ENCODE measurements at regions not wholly inside any gene's neighbourhood (a gene's known extent, or its start where the extent isn't known, plus 50 kb on each side); places are given as distances from the start of the nearest gene placed in this dataset.

DNA sequence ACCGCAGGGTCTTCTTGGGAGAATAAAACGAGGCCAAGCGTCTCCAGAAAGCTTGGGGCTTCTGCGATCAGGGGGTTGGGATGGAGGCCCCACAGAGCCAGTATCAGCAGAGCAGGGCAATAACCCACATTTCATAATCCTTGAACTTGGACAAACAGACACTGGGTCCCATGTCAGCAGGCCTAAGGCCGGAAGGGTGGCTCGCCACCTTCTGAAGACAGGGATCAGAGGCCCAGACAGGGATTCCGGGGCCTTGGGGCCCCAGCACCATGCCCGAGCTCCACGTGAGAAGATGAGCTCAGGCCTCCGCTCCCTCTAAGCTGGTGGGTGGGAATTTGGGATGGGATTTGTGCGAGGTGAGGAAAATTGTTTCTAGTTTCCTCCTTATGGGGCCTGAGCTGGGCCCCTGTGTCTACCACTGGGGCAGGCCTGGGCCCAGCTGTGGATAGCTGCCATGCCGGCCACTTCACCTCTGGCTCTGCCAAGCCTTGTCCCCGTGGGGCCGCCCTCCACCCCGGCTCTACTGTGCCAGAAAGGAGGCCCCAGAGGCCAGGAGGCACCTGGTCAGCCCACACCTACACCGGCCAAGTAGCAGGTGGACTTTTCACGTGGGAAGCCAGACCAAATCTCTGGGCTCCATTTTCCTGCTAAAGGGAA, 67.2 kb upstream of the DLK1 start:
- DNase-seq = no peak

DNA sequence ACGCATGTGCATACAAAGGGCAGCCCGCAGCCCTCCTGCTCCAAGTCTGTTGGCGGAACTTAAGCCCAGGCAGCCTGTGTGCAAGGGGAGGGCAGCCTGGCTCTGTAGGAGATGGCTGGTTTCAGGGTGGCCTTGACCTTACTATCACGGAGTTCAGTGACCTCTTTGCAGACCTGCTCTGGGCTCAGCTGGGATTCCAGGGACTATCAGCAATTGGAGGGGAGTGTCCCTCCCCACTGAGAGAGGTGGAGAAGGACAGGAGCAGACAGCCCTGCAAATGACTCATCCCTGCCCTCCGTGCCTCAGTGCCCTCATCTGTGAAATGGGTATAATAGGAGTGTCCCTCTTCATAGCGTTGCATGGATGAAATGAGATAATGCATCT, 66.2 kb upstream of the DLK1 start:
- DNase-seq = no peak

DNA sequence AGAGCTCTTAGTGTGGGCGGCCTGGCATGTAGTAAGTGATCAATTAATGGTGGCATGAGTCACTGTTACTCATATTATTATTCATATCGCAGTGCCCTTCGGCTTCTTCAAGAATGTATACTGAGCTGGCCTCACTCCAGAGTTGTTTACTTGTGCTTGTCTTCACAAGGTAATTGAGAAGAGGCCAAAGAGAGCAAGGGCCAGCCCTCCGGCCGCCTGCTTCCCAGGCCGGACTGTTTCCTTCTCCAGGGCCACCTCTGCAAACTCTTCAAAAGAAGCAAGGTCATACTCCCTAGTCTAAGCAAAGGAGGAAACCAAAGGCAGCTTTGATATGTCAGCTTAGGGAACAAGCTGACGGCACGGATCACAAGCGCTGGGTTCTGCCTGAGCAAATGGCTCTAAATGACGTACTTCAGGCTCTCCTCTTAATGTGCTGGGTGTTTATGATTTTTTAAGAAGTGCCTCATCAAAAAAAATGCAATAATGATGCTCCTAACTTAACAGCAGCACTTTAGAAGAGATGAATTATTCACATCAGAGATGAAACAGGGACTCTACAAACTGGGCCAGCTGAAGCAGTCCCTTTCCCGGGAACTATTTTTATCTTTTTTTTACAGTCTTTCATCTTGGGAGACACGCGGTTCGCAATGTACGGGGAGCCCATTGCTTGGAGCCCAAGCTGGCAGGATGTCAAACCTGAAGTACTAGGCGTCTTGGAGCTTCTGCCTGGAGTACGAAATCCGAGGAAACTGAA, 65.6 kb upstream of the DLK1 start:
- DNase-seq = no peak

DNA sequence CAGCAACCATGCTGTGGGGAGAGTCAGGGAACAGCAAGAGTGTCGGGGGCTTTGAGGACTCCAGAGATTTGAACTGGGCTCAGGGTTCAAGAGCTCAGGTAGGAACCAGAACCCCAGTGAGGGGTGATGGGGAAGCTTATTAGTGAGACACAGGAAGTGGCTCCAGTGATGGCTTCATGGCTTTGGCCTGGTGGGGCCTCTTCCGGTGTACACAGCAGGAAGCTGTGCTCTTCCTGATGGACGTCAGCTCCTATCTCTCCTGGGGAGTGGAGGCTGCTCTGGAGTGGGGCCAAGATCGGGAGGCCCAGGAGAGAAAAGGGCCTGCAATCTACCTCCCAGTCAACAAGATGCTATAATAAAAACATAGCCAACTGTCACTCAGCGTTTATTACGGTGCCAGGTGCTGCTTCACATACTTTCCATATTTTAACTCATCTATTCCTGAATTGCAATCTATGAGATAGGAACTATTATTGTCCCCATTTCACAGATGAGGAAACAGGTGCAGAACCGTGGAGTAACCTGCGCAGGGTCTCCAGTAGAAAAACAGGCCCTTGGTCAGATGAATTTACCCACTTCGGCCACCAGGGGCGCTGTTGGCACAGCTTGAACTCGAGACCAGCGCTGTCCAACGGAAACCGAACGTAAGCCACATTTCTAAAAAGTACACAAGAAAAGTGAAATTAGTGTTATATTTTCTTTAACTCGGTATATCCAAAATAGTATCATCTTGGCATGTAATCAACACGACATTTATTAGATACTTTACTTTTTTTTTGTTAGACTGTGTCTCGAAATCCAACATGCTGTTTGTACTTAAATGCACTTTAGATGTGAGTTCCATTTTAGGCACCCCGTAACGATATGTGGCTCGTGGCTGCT, 63.6 kb upstream of the DLK1 start:
- DNase-seq = no peak

DNA sequence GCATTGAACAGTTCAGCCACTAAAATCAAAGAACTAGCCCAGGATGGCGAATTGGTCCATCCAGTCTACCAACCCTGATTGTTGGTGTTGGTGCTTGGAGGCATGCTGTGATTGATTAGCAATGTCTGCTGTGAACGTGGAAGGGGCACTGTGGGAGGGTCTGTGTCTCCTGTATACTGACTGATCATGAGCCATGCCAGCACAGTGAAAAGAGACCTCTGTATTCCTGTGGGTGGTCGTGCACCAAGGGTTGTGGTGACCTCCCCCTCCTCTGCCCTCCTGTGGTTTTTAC, 63.0 kb upstream of the DLK1 start:
- DNase-seq = no peak

DNA sequence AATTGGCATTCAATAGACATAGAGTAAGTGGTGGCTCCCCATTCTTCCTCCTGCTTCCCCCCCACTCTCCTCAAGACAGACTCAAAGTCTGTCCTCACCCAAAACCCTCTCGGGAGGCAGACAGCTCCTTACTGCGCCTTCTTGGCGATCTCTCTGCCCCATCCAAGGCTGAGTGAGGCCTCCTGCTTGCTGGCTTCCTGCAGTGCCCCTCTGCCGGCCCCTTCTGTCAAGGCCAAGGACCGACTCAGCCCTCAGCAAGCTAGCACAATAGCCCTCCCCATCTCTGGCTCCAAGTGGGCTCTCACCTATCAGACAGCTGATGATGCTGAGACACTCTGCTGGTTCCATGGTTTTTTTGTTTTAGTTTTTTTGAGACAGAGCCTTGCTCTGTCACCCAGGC, 62.5 kb upstream of the DLK1 start:
- no peak for DNase-seq

DNA sequence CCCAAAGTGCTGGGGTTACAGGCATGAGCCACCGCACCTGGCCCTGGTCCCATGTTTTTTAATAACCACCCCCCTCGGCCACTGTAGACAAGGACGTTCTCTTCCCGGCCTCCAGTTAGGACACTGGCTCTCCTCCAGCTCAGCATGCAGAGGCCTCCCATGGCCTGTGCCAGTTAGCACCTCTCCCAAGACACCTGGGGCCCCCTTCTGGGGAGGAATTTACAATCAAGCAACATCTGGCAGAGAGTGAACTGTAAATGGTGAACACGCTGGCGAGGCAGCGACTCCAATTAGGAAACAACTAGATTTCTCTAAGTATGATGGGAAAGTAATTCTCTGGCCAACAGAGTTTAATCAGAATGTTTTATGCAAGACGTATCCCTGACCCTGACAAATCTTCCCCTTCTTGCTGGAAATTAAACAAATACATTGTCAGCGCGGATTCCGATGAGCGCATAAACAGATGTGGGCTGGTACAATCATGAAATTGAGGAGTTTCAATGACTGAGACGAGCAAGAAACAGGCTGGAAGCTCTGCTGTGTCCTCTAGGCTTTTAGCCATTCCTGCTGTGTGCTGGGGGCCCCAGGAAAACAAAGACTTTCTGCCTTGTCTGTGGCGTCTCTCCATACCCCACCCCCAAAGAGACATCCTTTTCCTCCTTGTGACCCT, 61.7 kb upstream of the DLK1 start:
- DNase-seq = no peak

DNA sequence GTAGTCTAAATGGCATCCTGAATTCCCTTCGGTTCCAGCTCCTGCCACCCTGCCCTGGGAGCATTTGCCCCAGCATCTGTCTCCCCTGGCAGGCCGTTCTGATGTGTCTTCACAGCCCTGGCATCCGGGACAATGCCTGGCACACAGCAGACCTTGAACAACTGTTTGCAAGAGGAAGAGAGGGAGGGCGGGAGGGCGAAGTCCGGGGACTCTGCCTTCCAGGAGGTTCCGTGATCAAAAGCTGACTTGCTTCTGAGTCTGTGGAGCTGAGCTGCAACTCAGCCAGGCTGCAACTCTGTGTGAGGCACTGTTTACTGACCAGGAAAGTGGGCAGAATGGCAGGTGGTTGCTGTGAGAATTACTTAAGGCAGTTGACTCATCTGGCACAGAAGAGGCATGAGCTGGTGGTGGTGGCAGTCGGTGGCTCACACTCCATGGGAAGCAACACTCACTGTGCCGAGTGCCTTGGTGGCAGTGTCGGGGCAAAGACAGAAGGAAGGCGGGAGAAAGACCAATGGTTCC, 61.1 kb upstream of the DLK1 start:
- no peak for DNase-seq

DNA sequence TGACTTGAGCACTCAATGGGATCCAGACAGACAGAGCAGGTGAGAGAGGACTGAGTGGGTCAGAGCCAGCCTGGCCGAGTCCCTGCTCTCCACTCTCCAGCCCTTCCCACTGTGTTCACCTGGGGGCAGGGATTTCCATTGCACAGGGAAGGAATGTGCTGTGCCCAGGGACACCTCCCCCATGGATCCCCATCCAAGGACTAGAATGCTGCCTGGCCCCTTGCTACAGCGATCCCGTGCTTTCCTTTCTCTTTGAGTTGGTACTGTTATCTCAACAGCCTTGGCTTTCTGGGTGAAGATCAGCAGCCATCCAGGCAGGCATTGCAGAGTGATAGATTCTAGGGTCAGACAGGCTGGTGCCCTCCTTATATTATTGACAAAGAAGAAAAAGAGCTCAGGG, 60.3 kb upstream of the DLK1 start:
- DNase-seq = no peak

DNA sequence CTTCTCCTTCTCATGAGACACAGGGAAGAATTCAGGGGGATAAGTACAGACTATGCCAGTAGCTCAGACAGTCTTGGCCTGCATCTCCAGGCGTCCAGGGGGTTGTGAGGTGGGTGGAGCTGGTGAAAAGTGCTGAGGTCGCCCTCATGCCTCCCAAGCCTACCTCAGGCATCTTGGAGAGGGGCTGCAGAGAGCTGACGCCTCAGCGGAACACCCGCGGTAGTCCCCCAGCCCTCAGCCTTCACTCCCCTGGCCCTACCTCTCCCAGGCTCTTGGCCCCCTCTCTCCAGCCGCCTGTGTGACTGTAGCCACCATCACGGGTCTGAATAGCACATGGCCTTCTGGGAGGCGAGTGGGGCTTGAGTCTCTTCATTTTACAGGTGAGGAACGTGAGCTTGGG, 59.8 kb upstream of the DLK1 start:
- DNase-seq = no peak

DNA sequence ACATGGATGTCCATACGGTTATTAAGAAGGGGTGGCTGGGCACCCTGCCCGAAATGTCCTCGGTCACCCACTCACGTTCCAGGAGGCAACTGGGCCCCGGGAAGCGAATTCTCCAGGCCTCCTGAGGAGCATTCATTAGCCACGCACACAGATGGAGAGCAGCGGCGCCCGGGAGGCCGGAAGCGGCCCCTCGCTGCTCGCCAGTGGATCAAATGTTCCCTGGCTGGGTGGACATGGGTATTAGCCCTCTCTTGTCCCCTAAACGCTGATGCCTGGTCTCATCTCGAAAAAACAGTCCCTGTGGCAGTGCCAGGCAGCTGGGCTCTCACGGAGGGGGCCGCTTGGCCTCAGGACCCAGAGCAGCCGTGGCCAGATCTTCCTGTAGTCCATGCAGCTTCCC, 59.0 kb upstream of the DLK1 start:
- no peak for DNase-seq

DNA sequence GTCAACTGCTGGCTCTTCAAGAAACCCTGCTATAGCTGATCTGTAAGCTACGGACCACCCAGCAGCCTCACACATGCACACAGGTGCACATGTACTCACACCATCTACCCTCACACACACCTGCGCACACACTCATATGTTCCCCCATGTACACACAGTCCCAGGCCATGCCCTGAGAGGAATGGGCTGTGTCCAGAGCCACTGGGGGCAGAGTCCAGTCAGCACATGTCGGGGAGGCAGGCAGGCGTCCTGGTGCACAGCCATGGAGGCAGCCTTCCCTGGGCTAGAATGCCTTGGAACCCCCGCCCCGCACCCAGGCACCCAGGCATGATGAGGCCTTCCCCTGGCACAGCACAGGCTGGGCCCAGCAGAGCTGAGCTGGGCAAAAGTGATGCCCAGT, 58.3 kb upstream of the DLK1 start:
- no peak for DNase-seq

DNA sequence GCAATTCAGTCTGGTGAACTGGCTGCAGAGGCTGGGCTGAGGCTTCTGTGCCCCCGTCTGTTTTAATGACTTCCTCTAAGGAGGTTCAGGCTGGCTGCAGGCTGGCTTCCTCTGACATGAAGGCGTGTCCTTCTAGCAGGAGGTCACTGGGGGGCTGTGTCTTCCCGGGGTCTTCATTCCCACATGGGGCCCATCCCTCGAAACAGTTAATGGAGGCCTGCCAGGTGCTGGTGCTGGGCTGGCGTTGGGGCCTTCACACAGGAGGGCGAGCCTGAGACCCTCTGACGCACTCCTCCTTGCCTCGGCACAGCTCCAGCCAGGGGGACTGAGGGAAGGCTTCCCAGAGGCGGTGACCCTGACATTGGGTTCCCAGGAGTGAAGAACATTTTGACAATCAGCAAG, 57.7 kb upstream of the DLK1 start:
- no peak for DNase-seq

DNA sequence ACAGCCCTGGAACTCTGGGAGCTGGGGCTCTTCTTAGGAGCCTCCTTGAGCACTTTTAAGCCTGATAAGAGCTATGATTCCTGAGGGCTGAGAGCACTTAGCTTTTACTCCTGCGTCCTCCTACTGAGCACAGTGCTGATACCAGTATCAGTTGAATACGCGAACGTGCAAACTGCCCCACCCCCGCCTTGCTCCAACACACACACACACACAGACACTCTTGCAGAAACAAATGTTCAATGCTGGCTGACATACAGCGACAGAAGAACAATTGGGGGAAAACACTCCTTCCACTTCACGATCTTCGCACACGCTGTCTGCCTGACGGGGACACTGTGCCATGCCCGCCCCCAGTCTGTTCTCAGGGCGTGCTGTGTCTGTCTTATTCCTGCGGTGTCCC, 57.2 kb upstream of the DLK1 start:
- DNase-seq = no peak

DNA sequence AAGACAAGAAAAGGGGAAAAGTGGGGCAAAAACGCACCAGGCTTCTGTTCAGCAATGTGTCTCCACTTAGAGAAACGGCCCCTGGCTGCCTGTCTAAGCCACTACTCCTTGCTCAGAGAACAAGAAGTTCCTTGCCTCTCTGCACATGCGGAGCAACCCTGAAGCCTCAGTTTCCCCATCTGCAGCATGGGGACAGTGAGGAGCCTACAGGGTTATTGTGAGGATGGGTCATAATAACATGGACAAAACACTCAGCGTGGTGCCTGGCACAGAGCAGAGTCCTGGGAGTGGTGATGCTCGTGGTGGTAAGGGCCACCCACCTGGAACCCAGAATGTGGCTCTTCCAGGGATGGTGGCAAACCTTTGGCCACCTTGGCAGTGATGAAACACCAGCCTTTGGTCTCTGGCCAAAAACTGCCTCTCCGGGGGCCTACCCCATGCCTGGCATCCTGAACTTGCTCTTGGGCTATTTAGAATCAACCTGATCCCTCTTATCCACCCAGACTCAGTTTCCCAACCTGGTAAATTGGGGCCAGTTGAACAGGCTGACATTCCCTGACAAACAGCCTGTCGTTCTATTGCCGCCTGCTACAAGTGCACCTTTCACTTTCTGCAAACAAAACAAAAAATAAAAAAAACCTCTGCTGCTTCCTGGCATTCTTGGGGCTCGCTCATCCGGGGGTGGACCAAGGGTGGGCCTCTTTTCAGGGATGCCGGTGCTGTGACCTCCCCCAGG, 56.5 kb upstream of the DLK1 start:
- no peak for DNase-seq

DNA sequence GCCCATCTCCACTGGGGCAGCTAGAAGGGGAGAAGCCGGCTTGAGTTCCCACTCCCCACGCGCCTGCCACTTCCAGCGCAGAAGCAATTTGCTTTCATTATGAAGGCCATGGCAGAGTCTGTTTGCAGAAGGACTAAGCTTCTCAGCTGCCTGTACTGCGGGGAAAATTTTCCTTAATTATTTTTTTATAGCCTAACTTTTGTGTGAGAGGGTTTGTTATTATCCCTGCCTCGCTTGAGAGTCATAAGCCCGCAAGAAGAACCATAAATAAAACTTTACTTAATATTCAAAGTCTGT, 56.0 kb upstream of the DLK1 start:
- DNase-seq = no peak

DNA sequence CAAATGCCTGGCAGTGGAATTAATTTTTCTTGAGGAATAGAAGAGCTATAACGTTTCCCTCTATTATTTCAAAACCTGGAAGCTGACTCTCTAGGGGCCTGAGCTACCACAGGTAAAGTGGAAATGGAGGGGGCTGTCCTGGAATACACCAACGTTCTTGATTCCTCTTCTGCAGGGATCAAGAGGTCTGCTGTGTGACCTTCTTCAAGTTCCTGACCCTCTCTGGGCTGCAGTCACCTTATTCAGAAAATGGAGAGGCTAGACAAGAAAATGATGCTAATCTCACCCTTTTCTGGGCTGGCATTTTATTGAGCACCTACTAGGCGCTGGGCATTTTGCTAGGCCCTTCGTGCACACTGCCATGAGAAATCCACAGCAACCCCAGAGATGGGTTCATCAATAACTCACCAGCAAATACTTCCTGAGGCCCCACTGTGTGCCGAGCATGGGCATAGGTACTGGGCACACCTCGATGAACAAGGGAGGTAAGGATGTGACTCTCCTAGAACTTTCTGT, 55.2 kb upstream of the DLK1 start:
- no peak for DNase-seq

DNA sequence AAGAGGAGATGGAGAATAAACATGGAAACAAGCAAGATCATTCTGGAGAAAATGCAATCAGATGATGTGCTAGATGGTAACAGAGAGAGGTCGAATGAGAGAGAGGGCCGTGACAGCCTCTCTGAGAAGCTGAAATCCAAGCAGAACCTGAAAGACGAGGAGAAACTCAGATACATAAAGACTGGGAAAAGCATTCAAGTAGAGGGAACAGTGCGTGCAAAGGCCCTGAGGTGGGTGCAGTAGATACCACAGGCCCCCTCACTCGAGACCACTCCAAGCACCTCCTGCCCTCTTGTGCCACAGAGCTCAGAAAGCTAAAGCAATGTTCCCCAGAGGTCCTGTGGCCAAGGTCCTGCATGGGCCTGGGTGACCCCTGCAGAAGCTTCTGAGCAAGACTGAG, 54.8 kb upstream of the DLK1 start:
- DNase-seq = no peak

DNA sequence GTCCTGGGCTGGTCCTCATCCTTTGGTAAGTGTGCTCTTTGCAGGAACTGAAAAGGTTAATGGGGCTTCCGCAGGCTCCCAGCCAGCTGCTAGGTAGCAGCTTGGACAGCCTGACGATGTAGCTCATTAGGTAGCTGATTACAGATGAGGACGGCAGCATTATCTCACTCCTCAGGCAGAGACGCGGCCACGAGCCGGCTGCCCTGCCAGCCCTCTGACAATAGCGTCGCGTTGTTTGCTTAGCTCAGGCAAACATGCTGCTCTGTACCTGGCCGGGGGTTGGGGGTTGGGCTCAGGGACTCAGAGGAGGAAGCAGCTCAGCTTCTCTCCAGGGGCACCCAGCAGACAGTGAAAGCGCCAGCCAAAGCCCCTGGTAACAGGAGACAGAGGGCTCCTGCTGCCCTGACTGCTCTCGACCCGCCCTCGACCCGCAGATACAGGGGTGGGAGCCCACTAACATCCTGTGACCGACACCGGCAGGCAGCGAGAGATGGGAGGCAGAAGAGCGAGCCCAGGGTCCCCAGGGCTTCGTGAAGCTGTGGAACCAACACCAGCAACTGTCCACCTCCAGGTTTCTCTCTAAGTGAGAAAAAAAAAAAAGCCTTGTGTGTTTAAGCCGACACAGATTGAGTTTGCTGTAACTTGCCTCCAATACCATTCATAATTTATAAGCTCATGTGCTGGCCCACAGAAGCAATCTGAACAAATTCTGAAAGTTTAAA, 53.4 kb upstream of the DLK1 start:
- DNase-seq = peak; percentile 89

DNA sequence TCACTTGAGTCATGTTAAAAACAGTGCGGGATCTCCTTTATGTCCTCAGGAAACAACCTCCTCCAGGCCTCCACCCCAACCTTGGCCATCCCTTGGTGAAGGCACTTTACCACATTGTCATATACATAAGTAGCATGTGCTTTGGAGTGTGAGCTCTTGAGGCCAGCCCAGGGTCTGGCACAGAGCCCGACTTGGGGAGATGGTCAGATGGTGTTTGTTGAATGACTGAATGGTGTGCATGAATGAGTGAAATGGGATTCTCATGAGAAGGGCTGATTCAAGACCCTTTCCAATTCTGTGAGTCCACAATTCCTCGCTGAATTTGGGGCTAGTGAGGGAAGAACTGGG, 52.9 kb upstream of the DLK1 start:
- no peak for DNase-seq

DNA sequence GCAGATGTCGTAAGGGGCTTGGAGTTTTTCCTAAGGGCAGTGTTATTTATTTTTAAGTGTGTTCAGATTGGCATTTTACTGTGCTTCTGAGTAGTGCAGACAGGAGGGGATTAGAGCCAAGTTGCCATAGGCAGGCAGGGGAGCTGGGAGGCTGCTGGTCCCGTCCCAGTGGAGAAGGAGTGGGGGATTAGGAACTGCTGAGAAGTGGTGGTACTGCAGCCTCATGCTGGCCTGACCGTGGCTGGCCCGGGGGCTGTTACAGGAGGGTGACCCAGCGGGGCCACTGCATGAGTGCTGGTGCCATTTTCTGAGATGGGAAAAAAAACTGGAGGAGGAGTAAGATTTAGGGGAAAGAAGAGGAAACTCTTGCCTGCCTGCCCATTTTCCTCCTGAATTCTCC, 52.3 kb upstream of the DLK1 start:
- no peak for DNase-seq

Data from NCI-H2081 treated with DMSO at 0.1 percent for 48 hours (cell line).